Neural cell (in vitro differentiated cells): ENCODE measurements at regions not wholly inside any gene's neighbourhood (a gene's known extent, or its start where the extent isn't known, plus 50 kb on each side); places are given as distances from the start of the nearest gene placed in this dataset.
A peak's percentile ranks its signal among the peaks of the same experiment; 100 is the strongest.

Experiments used
- CTCF ChIP-seq: fragments of 450-650 bp; IDR thresholded peaks from 2 replicates; pipeline ENCODE4 v1.5.1; 2014; ENCODE audit warnings: antibody characterized with exemption, mild to moderate bottlenecking, moderate library complexity; ENCODE audit not compliant: poor library complexity, severe bottlenecking
- EP300 ChIP-seq: fragments of 450-650 bp; conservative IDR thresholded peaks from 2 replicates; pipeline ENCODE4 v1.6.1; 2014; ENCODE audit warnings: antibody characterized with exemption, mild to moderate bottlenecking, moderate library complexity; ENCODE audit not compliant: poor library complexity, severe bottlenecking
- EZH2 ChIP-seq: fragments of 200-600, 300-800 bp; shearing (Covaris generic), sonication (generic); IDR thresholded peaks from 2 replicates; pipeline ENCODE4 v1.6.1; 2014; ENCODE audit warnings: antibody characterized with exemption, low read length, borderline replicate concordance, mild to moderate bottlenecking; ENCODE audit not compliant: insufficient read depth, poor library complexity, severe bottlenecking
- RAD21 ChIP-seq: fragments of 450-650 bp; conservative IDR thresholded peaks from 2 replicates; pipeline ENCODE4 v1.6.1; 2014; ENCODE audit warnings: antibody characterized with exemption, mild to moderate bottlenecking, moderate library complexity

DNA sequence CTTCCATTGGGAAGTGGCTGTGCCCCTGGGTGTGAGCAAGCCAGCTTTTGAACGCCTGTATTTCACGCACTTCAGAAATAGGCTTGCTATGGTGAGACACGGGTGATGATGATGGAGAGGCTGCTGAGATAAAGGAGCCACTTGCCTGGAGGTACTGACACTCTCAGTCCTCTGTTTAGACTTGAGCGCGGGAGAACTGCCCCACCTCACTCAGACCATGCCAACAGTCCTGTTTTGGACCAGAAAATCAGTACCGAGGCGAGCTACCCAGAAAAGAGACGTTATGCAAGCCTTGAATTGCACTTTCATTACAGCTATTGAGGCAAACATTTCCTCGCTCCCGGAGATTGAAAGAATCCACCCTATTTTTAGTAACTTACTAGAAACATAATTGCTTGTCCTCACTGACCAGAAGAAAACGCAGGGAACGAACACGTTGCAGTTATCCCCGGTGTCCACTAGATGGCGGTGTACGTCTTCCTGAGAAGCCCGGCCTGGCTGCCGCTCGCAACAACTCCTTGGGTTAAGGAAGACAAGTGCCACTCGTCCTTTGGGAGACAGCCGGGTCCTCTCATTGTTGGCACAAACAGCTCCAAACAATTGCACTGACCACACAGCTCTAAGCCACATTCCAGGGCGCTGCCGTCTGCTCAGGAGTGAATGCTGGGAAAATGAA is 142.4 kb downstream of the PSAT1 start:
- TF ChIP-seq EZH2 (no peak), EP300 (peak; percentile 28), CTCF (peak; percentile 97), RAD21 (peak; percentile 98)
